Hepatocyte (in vitro differentiated cells): ENCODE measurements at regions not wholly inside any gene's neighbourhood (a gene's known extent, or its start where the extent isn't known, plus 50 kb on each side); places are given as distances from the start of the nearest gene placed in this dataset.

Source experiments
- EZH2phosphoT487 ChIP-seq: fragments of 200-600 bp; sonication (generic); IDR thresholded peaks from one replicate; pipeline ENCODE4 v1.6.1; 2018; ENCODE audit warnings: antibody characterized with exemption, mild to moderate bottlenecking, low read depth, moderate library complexity; ENCODE audit not compliant: unreplicated experiment, severe bottlenecking
- TF ChIP-seq, protein P1 (sequence below): fragments of 200-600 bp; sonication (generic); IDR thresholded peaks from 2 replicates; pipeline ENCODE4 v1.5.1; 2016; ENCODE audit warnings: antibody characterized with exemption, mild to moderate bottlenecking; ENCODE audit not compliant: poor library complexity

DNA sequence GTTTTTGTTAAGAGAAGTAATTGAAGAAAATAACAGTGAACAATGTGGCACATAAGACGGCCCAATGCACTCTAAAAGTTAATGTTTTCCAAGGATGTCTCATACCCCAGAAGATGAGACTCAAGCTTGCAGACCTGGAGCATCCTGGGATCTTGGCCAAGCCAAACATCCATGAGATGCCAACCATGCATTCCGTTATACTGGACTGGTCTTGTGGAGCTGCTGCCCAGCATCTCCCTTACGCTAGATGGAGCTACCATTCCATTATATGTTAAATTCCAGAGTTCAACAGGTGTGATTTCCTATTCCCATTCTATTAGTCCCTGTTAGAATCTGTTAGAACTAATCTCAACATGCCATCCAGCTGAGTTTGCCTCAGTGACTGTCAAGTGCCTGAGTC lies 181.8 kb downstream of the PDCD6IP start:
- TF ChIP-seq, protein P1, sequence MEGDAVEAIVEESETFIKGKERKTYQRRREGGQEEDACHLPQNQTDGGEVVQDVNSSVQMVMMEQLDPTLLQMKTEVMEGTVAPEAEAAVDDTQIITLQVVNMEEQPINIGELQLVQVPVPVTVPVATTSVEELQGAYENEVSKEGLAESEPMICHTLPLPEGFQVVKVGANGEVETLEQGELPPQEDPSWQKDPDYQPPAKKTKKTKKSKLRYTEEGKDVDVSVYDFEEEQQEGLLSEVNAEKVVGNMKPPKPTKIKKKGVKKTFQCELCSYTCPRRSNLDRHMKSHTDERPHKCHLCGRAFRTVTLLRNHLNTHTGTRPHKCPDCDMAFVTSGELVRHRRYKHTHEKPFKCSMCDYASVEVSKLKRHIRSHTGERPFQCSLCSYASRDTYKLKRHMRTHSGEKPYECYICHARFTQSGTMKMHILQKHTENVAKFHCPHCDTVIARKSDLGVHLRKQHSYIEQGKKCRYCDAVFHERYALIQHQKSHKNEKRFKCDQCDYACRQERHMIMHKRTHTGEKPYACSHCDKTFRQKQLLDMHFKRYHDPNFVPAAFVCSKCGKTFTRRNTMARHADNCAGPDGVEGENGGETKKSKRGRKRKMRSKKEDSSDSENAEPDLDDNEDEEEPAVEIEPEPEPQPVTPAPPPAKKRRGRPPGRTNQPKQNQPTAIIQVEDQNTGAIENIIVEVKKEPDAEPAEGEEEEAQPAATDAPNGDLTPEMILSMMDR = peak; percentile 61
- no peak for TF ChIP-seq EZH2phosphoT487
